CD4-positive, CD25-positive, alpha-beta regulatory T cell (primary cell): ENCODE measurements at regions not wholly inside any gene's neighbourhood (a gene's known extent, or its start where the extent isn't known, plus 50 kb on each side); places are given as distances from the start of the nearest gene placed in this dataset.
A peak's percentile ranks its signal among the peaks of the same experiment; 100 is the strongest.

Source experiments
- ATAC-seq, 2 donors: fragments of 150-1000 bp; cut with Tn5 transposase; one replicate each; pipeline ENCODE4 v1.10.0; 2021; ENCODE audit warnings: low read depth in 2 of 2, moderate number of reproducible peaks in 2 of 2, moderate library complexity in 1 of 2
- DNase-seq, 3 donors: peaks; one replicate each; pipeline versions ENCODE4 v3.0.0 to v3.0.0-alpha.2; 2012 to 2022; ENCODE audit warnings: mixed read lengths in 1 of 3
- H3K27ac ChIP-seq: one replicate; pipeline ENCODE4 v1.7.0; 2013; ENCODE audit warnings: mild to moderate bottlenecking, low read length; ENCODE audit not compliant: insufficient read depth, poor library complexity, severe bottlenecking
- H3K27me3 ChIP-seq: one replicate; pipeline ENCODE4 v1.7.0; 2013; ENCODE audit warnings: low read length; ENCODE audit not compliant: control insufficient read depth, insufficient read depth
- H3K36me3 ChIP-seq: one replicate; pipeline ENCODE4 v1.7.0; 2013; ENCODE audit warnings: mild to moderate bottlenecking, low read length, moderate library complexity; ENCODE audit not compliant: control insufficient read depth, insufficient read depth
- H3K4me1 ChIP-seq: 2 replicates; pipeline ENCODE4 v1.7.0; 2013; ENCODE audit warnings: mild to moderate bottlenecking, low read length; ENCODE audit not compliant: insufficient read depth, control insufficient read depth, poor library complexity, severe bottlenecking
- H3K4me3 ChIP-seq: one replicate; pipeline ENCODE4 v1.7.0; 2013; ENCODE audit warnings: low read depth, mild to moderate bottlenecking, low read length, moderate library complexity
- H3K9me3 ChIP-seq, 2 experiments: 1 replicate in 1 of 2; 2 replicates in 1 of 2; pipeline ENCODE4 v1.7.0; 2013; ENCODE audit warnings: low read length in 2 of 2, mild to moderate bottlenecking in 1 of 2, moderate library complexity in 1 of 2; ENCODE audit not compliant: control insufficient read depth in 2 of 2
- H3K27ac Mint-ChIP-seq, 3 donors: one replicate each; pipeline ENCODE4 v1.8.0; 2020 to 2022; ENCODE audit warnings: mild to moderate bottlenecking in 3 of 3, mixed read lengths in 3 of 3, moderate library complexity in 2 of 3
- H3K27me3 Mint-ChIP-seq: one replicate; pipeline ENCODE4 v1.8.0; 2022; ENCODE audit warnings: mild to moderate bottlenecking, mixed read lengths
- H3K36me3 Mint-ChIP-seq: one replicate; pipeline ENCODE4 v1.8.0; 2020; ENCODE audit warnings: mixed read lengths
- H3K4me1 Mint-ChIP-seq, 4 donors: one replicate each; pipeline ENCODE4 v1.8.0; 2020 to 2022; ENCODE audit warnings: mixed read lengths in 4 of 4, mild to moderate bottlenecking in 1 of 4
- H3K4me3 Mint-ChIP-seq, 4 donors: one replicate each; pipeline ENCODE4 v1.8.0; 2020 to 2022; ENCODE audit warnings: mild to moderate bottlenecking in 4 of 4, mixed read lengths in 4 of 4, moderate library complexity in 3 of 4
- H3K9me3 Mint-ChIP-seq, 7 donors: one replicate each; pipeline ENCODE4 v1.8.0; 2020 to 2022; ENCODE audit warnings: mixed read lengths in 7 of 7, mild to moderate bottlenecking in 3 of 7, moderate library complexity in 2 of 7

GRCh38 chr4:104418286-104418685, 76.4 kb downstream of the CXXC4 start:
- H3K4me3 ChIP-seq: no peak overlapping the region
- peaks cover 0 to 4% (median 1%) of the 10 kb centered on the region in 7 donors for H3K9me3 Mint-ChIP-seq
- no peak overlapping the region for H3K27ac Mint-ChIP-seq
- H3K4me1 ChIP-seq: no peaks in the 10 kb centered on the region
- no peaks in the 10 kb centered on the region for H3K9me3 ChIP-seq
- no peaks in the 10 kb centered on the region for H3K27me3 Mint-ChIP-seq
- no peak for DNase-seq
- no peaks in the 10 kb centered on the region for H3K4me1 Mint-ChIP-seq
- no peaks in the 10 kb centered on the region for H3K27me3 ChIP-seq
- H3K36me3 ChIP-seq: no peaks in the 10 kb centered on the region
- H3K27ac ChIP-seq: no peak overlapping the region
- no peaks in the 10 kb centered on the region for H3K36me3 Mint-ChIP-seq
- no peak overlapping the region for H3K4me3 Mint-ChIP-seq
- ATAC-seq: no peak

DNA sequence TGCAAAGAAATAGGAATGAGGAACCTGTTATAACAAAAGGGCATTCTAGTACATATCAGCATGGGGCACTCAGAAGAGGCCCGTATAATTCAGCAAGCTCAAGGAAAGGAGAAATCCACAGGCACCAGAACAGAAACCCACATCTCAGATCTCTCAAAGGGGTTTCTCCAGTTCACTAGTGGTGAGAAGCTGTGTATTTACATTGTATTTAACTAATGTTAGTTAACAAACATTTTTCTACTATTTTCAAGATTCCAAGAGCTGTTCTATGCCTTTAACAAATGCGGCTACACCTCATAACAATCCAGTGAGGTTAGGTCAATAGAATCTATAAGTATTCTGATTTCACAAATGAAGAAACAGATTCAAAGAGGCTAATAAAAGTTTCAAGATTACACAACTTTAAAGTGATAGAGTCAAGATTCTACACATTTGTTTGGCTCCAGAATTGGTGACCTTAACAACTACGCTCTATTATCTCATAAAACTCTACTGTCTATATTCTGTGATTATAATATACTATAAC, 77.3 kb downstream of the CXXC4 start:
- peaks cover 0 to 4% (median 0%) of the 10 kb centered on the region in 7 donors for H3K9me3 Mint-ChIP-seq
- Histone ChIP-seq H3K27me3 (no peaks in the 10 kb centered on the region), H3K4me3 (no peak overlapping the region), H3K36me3 (no peaks in the 10 kb centered on the region), H3K4me1 (no peaks in the 10 kb centered on the region), H3K27ac (no peak overlapping the region), H3K9me3 (no peaks in the 10 kb centered on the region)
- DNase-seq (no peak), ATAC-seq (no peak)
- H3K27me3 Mint-ChIP-seq: no peaks in the 10 kb centered on the region
- no peak overlapping the region for H3K4me3 Mint-ChIP-seq
- no peaks in the 10 kb centered on the region for H3K4me1 Mint-ChIP-seq
- H3K36me3 Mint-ChIP-seq: no peaks in the 10 kb centered on the region
- H3K27ac Mint-ChIP-seq: no peak overlapping the region

GRCh38 chr4:104416725-104417356, 77.9 kb downstream of the CXXC4 start:
- Mint-ChIP-seq H3K9me3 (peaks cover 0 to 4% (median 0%) of the 10 kb centered on the region in 7 donors), H3K27ac (no peak overlapping the region), H3K4me3 (no peak overlapping the region), H3K36me3 (no peaks in the 10 kb centered on the region), H3K4me1 (no peaks in the 10 kb centered on the region), H3K27me3 (no peaks in the 10 kb centered on the region)
- H3K27me3 ChIP-seq: no peaks in the 10 kb centered on the region
- no peak for ATAC-seq
- H3K36me3 ChIP-seq: no peaks in the 10 kb centered on the region
- H3K4me3 ChIP-seq: no peak overlapping the region
- H3K9me3 ChIP-seq: no peaks in the 10 kb centered on the region
- H3K4me1 ChIP-seq: no peaks in the 10 kb centered on the region
- no peak overlapping the region for H3K27ac ChIP-seq
- no peak for DNase-seq

DNA sequence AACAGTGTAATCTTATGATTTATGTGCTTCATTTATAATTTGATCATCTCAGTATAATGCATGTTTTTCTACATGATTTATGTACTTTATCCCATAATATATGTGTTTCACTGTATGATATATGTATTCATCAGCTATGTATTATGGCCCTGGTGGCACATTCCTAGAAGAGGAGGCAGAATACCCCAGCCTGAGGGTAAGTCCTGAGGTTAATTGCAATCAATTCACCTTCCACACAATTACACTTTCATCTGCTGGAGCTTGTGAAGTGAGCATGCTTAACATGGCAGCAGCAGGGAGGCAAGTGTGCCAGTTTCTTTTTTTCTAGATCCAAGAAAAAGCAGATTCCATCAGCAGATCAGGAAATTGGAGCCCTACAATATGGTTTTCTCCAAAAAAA, 81.2 kb downstream of the CXXC4 start:
- Mint-ChIP-seq H3K27ac (no peak overlapping the region), H3K4me3 (no peak overlapping the region), H3K27me3 (no peaks in the 10 kb centered on the region), H3K4me1 (no peaks in the 10 kb centered on the region), H3K9me3 (peaks cover 0 to 2% (median 0%) of the 10 kb centered on the region in 7 donors), H3K36me3 (no peaks in the 10 kb centered on the region)
- H3K36me3 ChIP-seq: no peaks in the 10 kb centered on the region
- H3K9me3 ChIP-seq: no peaks in the 10 kb centered on the region
- H3K4me1 ChIP-seq: no peaks in the 10 kb centered on the region
- no peak overlapping the region for H3K27ac ChIP-seq
- H3K4me3 ChIP-seq: no peak overlapping the region
- ATAC-seq (no peak), DNase-seq (no peak)
- H3K27me3 ChIP-seq: no peaks in the 10 kb centered on the region

DNA sequence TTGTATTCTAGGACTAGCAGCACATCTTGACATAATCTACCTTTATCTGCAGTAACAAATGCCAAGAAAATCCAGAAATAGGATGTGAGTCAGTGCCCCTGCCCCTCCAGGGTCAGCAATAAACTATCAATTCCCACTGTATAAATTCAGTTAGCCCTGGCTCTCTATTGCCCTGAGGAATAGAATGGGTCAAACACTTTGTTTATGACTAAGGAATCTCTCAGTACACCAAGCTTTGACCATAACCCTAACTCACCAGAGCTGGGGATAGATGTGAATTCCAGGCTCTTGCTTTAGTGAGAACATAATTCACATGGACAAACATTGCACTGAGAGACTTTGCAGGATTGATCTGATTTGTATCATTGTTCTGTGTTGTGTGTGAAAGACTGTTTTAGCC, 82.3 kb downstream of the CXXC4 start:
- H3K4me1 Mint-ChIP-seq: no peaks in the 10 kb centered on the region
- H3K36me3 Mint-ChIP-seq: no peaks in the 10 kb centered on the region
- H3K9me3 Mint-ChIP-seq: peaks cover 0 to 3% (median 0%) of the 10 kb centered on the region in 7 donors
- no peak overlapping the region for H3K27ac Mint-ChIP-seq
- H3K4me3 Mint-ChIP-seq: no peak overlapping the region
- no peak overlapping the region for H3K27ac ChIP-seq
- no peak overlapping the region for H3K4me3 ChIP-seq
- no peaks in the 10 kb centered on the region for H3K27me3 Mint-ChIP-seq
- no peaks in the 10 kb centered on the region for H3K36me3 ChIP-seq
- no peaks in the 10 kb centered on the region for H3K4me1 ChIP-seq
- DNase-seq: no peak
- ATAC-seq: no peak
- no peaks in the 10 kb centered on the region for H3K9me3 ChIP-seq
- H3K27me3 ChIP-seq: no peaks in the 10 kb centered on the region

DNA sequence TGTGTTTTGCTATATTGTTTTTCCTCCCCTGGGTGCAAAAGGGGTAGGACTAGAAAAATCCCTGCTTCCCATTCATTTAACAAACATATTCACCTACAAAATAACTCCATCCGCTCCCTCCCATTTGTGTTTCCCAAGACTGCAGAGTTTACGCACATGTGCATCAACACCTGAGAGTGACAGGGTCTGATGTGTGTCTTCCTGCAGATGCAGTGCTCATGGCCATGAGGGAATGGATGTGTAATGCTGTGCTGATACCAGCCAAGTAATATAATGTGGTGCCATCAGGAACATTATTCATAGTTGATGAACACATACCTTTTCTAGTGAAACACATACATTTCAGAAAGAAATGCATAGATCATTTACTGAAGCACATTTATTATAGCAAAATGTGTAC, 83.2 kb downstream of the CXXC4 start:
- no peak overlapping the region for H3K27ac Mint-ChIP-seq

DNA sequence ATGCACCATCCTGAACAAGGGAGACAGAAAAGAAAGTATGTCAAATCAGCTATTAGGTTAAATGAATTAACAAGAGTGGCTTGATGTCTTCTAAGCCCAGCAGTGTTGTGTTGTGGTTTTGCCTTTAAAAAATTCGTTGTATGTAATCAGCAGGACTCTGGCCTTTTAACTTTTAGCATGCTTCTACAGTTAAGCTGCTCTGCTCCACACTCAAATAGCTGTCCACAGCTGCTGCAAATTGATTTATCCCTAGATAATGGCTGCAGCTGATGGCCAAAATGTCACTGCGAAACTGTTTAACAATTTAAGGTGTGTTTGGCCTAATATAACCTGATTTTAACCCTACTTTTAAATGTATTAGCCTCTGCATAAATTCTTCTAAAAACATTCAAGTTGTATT, 85.8 kb downstream of the CXXC4 start:
- no peak for DNase-seq
- no peak overlapping the region for H3K4me3 Mint-ChIP-seq
- H3K27ac Mint-ChIP-seq: peak overlapping the region in 1 of 3 donors; percentile 20
- H3K4me1 ChIP-seq: no peaks in the 10 kb centered on the region
- no peaks in the 10 kb centered on the region for H3K36me3 Mint-ChIP-seq
- no peak for ATAC-seq
- no peaks in the 10 kb centered on the region for H3K4me1 Mint-ChIP-seq
- no peak overlapping the region for H3K4me3 ChIP-seq
- H3K9me3 ChIP-seq: no peaks in the 10 kb centered on the region
- no peak overlapping the region for H3K27ac ChIP-seq
- peaks cover 0 to 6% (median 1%) of the 10 kb centered on the region in 7 donors for H3K9me3 Mint-ChIP-seq
- no peaks in the 10 kb centered on the region for H3K27me3 ChIP-seq
- no peaks in the 10 kb centered on the region for H3K27me3 Mint-ChIP-seq
- H3K36me3 ChIP-seq: no peaks in the 10 kb centered on the region

More for the DNA sequence above, 83.2 kb downstream of the CXXC4 start:
- DNase-seq: no peak
- no peaks in the 10 kb centered on the region for H3K27me3 Mint-ChIP-seq
- H3K9me3 Mint-ChIP-seq: peaks cover 0 to 3% (median 0%) of the 10 kb centered on the region in 7 donors
- no peaks in the 10 kb centered on the region for H3K27me3 ChIP-seq
- no peaks in the 10 kb centered on the region for H3K36me3 ChIP-seq
- no peak overlapping the region for H3K4me3 ChIP-seq
- H3K27ac ChIP-seq: no peak overlapping the region
- no peaks in the 10 kb centered on the region for H3K36me3 Mint-ChIP-seq
- H3K4me3 Mint-ChIP-seq: no peak overlapping the region
- ATAC-seq: no peak
- H3K4me1 ChIP-seq: no peaks in the 10 kb centered on the region
- H3K9me3 ChIP-seq: no peaks in the 10 kb centered on the region
- no peaks in the 10 kb centered on the region for H3K4me1 Mint-ChIP-seq

DNA sequence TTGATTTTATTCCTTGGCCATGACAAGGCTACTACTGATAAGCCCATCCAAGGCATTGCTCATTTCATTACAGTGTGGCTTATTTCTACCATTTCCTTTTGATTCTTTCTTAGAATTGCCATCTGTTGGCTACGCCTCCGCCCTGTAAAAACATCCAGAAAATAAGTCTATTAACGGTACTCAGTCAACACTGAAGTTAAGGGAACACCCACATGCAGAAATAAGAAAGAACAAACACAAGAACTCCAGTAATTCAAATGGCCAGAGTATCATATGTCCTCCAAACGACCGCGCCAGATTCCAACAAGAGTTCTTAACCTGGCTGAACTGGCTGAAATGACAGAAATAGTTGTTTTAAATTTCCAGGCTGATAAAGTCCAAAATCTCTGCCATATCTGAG, 90.3 kb downstream of the CXXC4 start:
- Mint-ChIP-seq H3K27ac (no peak overlapping the region), H3K4me1 (no peaks in the 10 kb centered on the region), H3K27me3 (peaks cover 5% of the 10 kb centered on the region), H3K36me3 (no peaks in the 10 kb centered on the region), H3K4me3 (no peak overlapping the region), H3K9me3 (peaks cover 0 to 10% (median 5%) of the 10 kb centered on the region in 7 donors)
- H3K27me3 ChIP-seq: no peaks in the 10 kb centered on the region
- no peak overlapping the region for H3K27ac ChIP-seq
- no peak for ATAC-seq
- no peak for DNase-seq
- no peaks in the 10 kb centered on the region for H3K36me3 ChIP-seq
- H3K4me1 ChIP-seq: no peaks in the 10 kb centered on the region
- no peaks in the 10 kb centered on the region for H3K9me3 ChIP-seq
- H3K4me3 ChIP-seq: no peak overlapping the region
